ENCODE measurements at regions not wholly inside any gene's neighbourhood (a gene's known extent, or its start where the extent isn't known, plus 50 kb on each side); places are given as distances from the start of the nearest gene placed in this dataset.

DNA sequence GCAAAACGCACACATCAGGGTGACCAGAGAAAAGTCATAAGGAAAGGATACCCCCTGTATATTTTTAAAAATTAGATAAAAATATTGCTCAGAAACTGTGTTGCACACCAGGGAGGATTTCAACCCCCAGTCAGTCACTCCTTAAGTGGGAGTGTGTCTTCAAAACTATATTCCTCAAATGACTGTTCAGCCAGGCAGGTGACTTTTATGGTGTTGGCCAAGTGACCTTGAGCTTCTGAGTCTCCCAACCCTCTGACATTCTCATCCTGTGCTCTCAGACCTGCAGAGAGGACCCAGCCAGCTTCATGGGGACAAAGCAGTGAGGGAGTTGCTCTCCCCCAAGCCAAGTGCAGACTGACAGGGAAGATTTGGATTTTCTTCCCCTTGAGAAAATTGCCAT, 311.9 kb upstream of the JARID2 start:
- Histone ChIP-seq H3K36me3 (no peaks in the 10 kb centered on the region), H3K27me3 (no peaks in the 10 kb centered on the region), H3K9me3 (no peaks in the 10 kb centered on the region), H3K4me1 (peaks cover 0 to 9% (median 4%) of the 10 kb centered on the region in 4 donors), H3K27ac (replicated peaks in 1 of 4) (no peak overlapping the region), H3K4me3 (no peak overlapping the region)
- DNase-seq (ENCODE audit: extremely low spot score) = no peak
- intact Hi-C loops (cut with DNase I) = no loop called here
- 92% methylated on average over 1 of the region's 1 CpG for WGBS
- no peak for TF ChIP-seq EP300 (IDR thresholded peaks at IDR 0.05)
- no peak for TF ChIP-seq POLR2AphosphoS5 (IDR thresholded peaks at IDR 0.05)
- TF ChIP-seq POLR2A (IDR thresholded peaks at IDR 0.05; ENCODE audit: low read depth) = no peak
- TF ChIP-seq, protein P1, sequence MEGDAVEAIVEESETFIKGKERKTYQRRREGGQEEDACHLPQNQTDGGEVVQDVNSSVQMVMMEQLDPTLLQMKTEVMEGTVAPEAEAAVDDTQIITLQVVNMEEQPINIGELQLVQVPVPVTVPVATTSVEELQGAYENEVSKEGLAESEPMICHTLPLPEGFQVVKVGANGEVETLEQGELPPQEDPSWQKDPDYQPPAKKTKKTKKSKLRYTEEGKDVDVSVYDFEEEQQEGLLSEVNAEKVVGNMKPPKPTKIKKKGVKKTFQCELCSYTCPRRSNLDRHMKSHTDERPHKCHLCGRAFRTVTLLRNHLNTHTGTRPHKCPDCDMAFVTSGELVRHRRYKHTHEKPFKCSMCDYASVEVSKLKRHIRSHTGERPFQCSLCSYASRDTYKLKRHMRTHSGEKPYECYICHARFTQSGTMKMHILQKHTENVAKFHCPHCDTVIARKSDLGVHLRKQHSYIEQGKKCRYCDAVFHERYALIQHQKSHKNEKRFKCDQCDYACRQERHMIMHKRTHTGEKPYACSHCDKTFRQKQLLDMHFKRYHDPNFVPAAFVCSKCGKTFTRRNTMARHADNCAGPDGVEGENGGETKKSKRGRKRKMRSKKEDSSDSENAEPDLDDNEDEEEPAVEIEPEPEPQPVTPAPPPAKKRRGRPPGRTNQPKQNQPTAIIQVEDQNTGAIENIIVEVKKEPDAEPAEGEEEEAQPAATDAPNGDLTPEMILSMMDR (IDR thresholded peaks at IDR 0.05) = no peak

DNA sequence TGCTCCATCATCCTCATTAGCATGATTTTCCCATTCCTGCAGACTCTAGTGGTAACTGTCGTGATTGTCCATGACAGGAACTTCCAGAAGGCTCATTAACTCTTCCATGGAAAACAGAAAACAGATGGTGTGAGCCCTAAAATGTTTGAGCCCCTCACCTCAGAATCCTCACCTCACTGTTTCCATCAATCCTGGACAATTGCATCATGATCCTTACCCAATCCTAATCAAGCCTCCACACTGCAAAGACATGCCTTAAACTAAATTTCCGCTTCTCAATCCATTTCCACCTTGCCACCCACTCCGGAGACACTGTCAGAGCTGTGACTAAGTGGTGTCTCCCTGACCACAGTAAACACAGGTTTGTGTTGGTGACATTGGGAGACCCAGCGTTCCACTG, 311.0 kb upstream of the JARID2 start:
- TF ChIP-seq, protein P1 (IDR thresholded peaks at IDR 0.05) = no peak
- TF ChIP-seq EP300 (IDR thresholded peaks at IDR 0.05) = no peak
- no peak for TF ChIP-seq POLR2A (IDR thresholded peaks at IDR 0.05; ENCODE audit: low read depth)
- no peak for TF ChIP-seq POLR2AphosphoS5 (IDR thresholded peaks at IDR 0.05)
- H3K4me1 ChIP-seq = peaks cover 0 to 9% (median 4%) of the 10 kb centered on the region in 4 donors
- no peaks in the 10 kb centered on the region for H3K36me3 ChIP-seq
- no peak overlapping the region for H3K4me3 ChIP-seq
- 65% methylated on average over 4 of the region's 4 CpGs for WGBS
- no peaks in the 10 kb centered on the region for H3K27me3 ChIP-seq
- no peak for DNase-seq (ENCODE audit: extremely low spot score)
- intact Hi-C loops (cut with DNase I) = no loop called here
- no peak overlapping the region for H3K27ac ChIP-seq (replicated peaks in 1 of 4)
- H3K9me3 ChIP-seq = no peaks in the 10 kb centered on the region

DNA sequence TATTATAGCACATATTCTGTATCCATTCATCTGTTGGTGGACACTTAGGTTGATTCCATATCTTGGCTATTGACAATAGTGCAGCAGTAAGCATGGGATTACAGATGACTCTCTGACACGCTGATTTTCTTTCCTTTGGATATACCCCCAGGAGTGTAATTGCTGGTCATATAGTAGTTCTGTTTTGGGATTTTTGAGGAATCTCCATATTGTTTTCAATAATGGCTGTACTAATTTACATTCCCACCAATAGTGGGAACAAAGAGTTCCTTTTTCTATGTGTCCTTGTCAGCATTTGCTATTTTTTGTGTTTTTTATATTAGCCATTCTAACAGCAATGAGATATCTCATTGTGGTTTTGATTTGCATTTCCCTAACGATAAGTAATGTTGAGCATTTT, 309.0 kb upstream of the JARID2 start:
- no peak overlapping the region for H3K4me3 ChIP-seq
- no peaks in the 10 kb centered on the region for H3K27me3 ChIP-seq
- H3K36me3 ChIP-seq = no peaks in the 10 kb centered on the region
- no peak overlapping the region for H3K27ac ChIP-seq (replicated peaks in 1 of 4)
- 82% methylated on average over 2 of the region's 2 CpGs for WGBS
- no peak for DNase-seq (ENCODE audit: extremely low spot score)
- H3K4me1 ChIP-seq = peaks cover 0 to 9% (median 4%) of the 10 kb centered on the region in 4 donors
- no peaks in the 10 kb centered on the region for H3K9me3 ChIP-seq
- intact Hi-C loops (cut with DNase I) = no loop called here
- TF ChIP-seq EP300 (IDR thresholded peaks at IDR 0.05) = no peak
- no peak for TF ChIP-seq POLR2A (IDR thresholded peaks at IDR 0.05; ENCODE audit: low read depth)
- no peak for TF ChIP-seq POLR2AphosphoS5 (IDR thresholded peaks at IDR 0.05)
- TF ChIP-seq, protein P1 (IDR thresholded peaks at IDR 0.05) = no peak

DNA sequence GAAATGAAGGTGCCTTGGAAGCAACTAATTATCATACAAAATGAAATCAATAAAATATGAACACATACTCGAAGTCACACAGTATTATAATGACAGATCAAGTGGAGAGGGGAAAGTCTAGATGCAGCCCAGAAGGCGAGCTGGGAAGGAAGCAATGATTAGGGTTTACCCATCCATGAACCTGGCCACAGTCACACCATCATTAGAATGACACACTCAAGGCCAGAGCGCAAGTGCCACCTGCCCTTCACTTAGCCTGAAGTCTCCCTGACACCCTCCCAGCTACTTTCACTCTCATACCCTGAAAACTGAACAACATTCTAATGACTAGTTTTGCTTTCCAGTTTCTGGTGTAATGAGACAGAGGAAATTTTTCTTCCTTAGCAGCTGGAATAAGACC, 302.8 kb upstream of the JARID2 start:
- 95% methylated on average over 3 of the region's 3 CpGs for WGBS

DNA sequence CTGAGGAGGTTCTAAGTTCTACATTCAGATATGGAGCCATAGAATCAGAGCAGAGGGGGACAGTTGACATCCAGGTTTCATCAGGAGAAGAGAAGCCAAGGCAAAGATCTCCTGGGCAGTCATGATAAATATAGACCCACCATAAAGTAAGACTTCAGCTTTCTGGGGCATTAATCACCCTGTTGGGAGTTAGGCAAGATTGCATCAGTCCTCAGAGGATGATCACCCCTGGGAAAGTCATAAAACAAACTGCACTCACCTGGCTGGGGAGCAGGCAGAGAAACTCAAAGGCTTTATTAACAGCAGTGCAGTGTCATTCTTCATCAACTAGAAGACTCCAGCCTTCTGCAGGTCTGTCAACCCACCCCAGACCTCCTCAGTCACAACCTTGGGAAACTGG, 301.3 kb upstream of the JARID2 start:
- Histone ChIP-seq H3K36me3 (no peaks in the 10 kb centered on the region), H3K4me3 (no peak overlapping the region), H3K9me3 (no peaks in the 10 kb centered on the region), H3K27me3 (no peaks in the 10 kb centered on the region), H3K27ac (replicated peaks in 1 of 4) (no peak overlapping the region), H3K4me1 (no peaks in the 10 kb centered on the region)
- no peak for TF ChIP-seq POLR2AphosphoS5 (IDR thresholded peaks at IDR 0.05)
- TF ChIP-seq EP300 (IDR thresholded peaks at IDR 0.05) = no peak
- TF ChIP-seq, protein P1 (IDR thresholded peaks at IDR 0.05) = no peak
- TF ChIP-seq POLR2A (IDR thresholded peaks at IDR 0.05; ENCODE audit: low read depth) = no peak
- DNase-seq (ENCODE audit: extremely low spot score) = no peak
- intact Hi-C loops (cut with DNase I) = no loop called here

More for the DNA sequence above, 302.8 kb upstream of the JARID2 start:
- Histone ChIP-seq H3K27me3 (no peaks in the 10 kb centered on the region), H3K36me3 (no peaks in the 10 kb centered on the region), H3K4me3 (no peak overlapping the region), H3K4me1 (no peaks in the 10 kb centered on the region), H3K27ac (replicated peaks in 1 of 4) (no peak overlapping the region), H3K9me3 (no peaks in the 10 kb centered on the region)
- intact Hi-C loops (cut with DNase I) = no loop called here
- no peak for TF ChIP-seq EP300 (IDR thresholded peaks at IDR 0.05)
- no peak for DNase-seq (ENCODE audit: extremely low spot score)
